Epithelial cell of proximal tubule (primary cell): ENCODE measurements at regions not wholly inside any gene's neighbourhood (a gene's known extent, or its start where the extent isn't known, plus 50 kb on each side); places are given as distances from the start of the nearest gene placed in this dataset.
"Not testable (repeated sequence)": the region's sequence is repeated elsewhere in the genome, so short reads cannot be mapped to it uniquely, and the experiment has no call there.

ENCODE experiments used
- DNase-seq: peaks from one replicate; pipeline ENCODE4 v3.0.0-alpha.2; 2011; ENCODE audit warnings: low read depth
- H3K4me3 ChIP-seq: 2 replicates; pipeline ENCODE4 v1.5.1; 2011; ENCODE audit warnings: low read depth, mild to moderate bottlenecking, low read length
- TF ChIP-seq, protein P1 (sequence below): conservative IDR thresholded peaks from 2 replicates; pipeline ENCODE4 v1.5.1; 2012; ENCODE audit warnings: low read depth, mild to moderate bottlenecking, low read length

DNA sequence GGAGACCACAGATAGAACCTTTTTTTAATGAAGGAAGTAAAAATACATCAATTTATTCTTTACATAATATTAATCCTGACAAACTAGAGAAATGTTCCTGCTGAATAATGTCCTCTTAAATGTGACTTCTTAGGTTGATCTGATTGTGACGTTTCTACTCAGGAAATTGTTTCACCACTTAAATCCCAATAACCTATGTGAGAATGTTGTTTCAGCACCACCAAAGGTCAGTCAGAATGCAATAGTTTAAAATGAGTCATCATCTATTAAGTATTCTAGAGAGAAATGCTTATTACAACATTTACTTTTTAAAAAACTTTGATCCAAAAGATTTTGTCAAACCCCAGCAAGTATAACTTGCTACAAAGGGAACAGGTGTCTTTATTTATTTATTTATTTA, 155.4 kb upstream of the CACNA2D1 start:
- TF ChIP-seq, protein P1, sequence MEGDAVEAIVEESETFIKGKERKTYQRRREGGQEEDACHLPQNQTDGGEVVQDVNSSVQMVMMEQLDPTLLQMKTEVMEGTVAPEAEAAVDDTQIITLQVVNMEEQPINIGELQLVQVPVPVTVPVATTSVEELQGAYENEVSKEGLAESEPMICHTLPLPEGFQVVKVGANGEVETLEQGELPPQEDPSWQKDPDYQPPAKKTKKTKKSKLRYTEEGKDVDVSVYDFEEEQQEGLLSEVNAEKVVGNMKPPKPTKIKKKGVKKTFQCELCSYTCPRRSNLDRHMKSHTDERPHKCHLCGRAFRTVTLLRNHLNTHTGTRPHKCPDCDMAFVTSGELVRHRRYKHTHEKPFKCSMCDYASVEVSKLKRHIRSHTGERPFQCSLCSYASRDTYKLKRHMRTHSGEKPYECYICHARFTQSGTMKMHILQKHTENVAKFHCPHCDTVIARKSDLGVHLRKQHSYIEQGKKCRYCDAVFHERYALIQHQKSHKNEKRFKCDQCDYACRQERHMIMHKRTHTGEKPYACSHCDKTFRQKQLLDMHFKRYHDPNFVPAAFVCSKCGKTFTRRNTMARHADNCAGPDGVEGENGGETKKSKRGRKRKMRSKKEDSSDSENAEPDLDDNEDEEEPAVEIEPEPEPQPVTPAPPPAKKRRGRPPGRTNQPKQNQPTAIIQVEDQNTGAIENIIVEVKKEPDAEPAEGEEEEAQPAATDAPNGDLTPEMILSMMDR: no peak
- H3K4me3 ChIP-seq: no peak overlapping the region
- DNase-seq: no peak

DNA sequence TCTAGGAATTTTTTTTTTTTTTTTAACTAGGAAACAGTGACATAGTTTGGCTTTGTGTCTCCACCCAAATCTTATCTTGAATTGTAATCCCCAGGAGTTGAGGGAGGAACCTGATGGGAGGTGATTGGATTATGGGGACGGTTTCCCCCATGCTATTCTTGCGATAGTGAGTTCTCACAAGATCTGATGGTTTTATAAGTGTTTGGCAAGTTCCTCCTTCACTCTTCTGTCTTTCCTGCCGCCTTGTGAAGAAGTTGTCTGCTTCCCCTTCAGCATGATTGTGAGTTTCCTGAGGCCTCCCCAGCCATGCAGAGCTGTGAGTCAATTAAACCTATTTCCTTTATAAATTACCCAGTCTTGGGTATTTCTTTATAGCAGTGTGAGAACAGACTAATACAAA, 152.2 kb upstream of the CACNA2D1 start:
- H3K4me3 ChIP-seq, DNase-seq: not testable (repeated sequence)

DNA sequence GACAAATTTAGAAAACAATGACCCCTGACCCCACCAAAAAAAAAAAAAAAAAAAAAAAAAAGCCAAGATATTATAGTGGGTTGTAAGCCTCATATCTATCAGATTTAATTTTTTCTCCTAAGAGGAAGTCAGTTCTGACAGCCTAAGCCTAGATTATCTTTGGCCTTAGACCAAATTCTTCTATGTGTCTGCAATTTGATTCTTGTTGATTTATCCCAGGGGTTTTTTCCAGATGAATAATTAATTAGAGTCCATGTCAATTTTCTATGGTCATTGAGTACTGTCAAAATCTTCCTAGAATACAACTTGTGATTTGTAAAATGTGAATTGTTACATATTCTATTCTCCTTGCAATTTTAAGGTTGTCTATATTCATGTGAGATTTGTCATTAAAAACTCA, 151.6 kb upstream of the CACNA2D1 start:
- TF ChIP-seq, protein P1: no peak
- H3K4me3 ChIP-seq: no peak overlapping the region
- DNase-seq: no peak

DNA sequence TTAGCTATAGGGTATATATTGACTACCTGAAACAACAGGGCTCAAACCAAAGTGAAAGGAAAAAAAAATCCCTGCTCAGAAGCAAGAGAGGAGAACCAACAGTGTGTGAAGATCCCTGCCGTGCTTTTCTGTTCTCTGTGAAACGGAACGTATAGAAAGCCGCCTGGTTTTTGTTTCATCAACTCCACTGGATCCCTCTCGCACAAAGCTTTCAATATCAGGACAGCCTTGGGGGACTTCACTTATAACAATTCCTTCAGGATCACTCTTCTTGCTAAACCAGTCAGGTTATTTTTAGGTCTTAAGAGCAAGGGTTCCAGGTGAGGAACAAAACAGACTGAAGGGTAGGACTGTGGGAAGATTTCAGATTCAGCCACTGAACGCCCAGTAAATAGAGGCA, 151.1 kb upstream of the CACNA2D1 start:
- no peak overlapping the region for H3K4me3 ChIP-seq
- TF ChIP-seq, protein P1: no peak
- no peak for DNase-seq

- TF ChIP-seq, protein P1: no peak
- H3K4me3 ChIP-seq: no peak overlapping the region
- no peak for DNase-seq
Measured at GRCh38 chr7:82593780-82594179, 150.2 kb upstream of the CACNA2D1 start.

- TF ChIP-seq, protein P1: no peak
- DNase-seq: no peak
Measured at GRCh38 chr7:82592416-82592815, 148.8 kb upstream of the CACNA2D1 start.

DNA sequence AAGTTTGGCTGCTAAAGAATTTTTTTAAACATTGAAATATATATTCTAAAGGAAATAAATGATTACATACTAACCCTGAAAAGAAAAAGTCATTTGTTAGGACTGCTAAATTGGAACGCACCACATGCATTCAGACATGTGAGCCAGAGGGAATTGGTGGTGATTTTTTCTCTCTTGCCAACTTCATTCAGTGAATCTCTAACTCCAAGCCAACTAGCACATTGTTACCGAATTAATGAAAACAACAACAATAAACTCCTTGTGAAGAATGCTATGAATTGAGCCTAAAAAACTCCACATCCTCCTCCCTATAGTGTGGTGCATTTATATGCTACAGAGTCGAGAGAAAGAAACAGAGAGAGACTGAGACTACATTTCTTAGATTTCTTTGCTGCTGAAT, 135.5 kb upstream of the CACNA2D1 start:
- DNase-seq: no peak
- no peak overlapping the region for H3K4me3 ChIP-seq
- TF ChIP-seq, protein P1: no peak

More at GRCh38 chr7:82592416-82592815, 148.8 kb upstream of the CACNA2D1 start:
- H3K4me3 ChIP-seq: no peak overlapping the region

- H3K4me3 ChIP-seq: no peak overlapping the region
Measured at GRCh38 chr7:82578430-82578829, 134.9 kb upstream of the CACNA2D1 start.

More at GRCh38 chr7:82578430-82578829, 134.9 kb upstream of the CACNA2D1 start:
- no peak for DNase-seq
- TF ChIP-seq, protein P1: no peak
